ENCODE measurements at regions not wholly inside any gene's neighbourhood (a gene's known extent, or its start where the extent isn't known, plus 50 kb on each side); places are given as distances from the start of the nearest gene placed in this dataset.

DNA sequence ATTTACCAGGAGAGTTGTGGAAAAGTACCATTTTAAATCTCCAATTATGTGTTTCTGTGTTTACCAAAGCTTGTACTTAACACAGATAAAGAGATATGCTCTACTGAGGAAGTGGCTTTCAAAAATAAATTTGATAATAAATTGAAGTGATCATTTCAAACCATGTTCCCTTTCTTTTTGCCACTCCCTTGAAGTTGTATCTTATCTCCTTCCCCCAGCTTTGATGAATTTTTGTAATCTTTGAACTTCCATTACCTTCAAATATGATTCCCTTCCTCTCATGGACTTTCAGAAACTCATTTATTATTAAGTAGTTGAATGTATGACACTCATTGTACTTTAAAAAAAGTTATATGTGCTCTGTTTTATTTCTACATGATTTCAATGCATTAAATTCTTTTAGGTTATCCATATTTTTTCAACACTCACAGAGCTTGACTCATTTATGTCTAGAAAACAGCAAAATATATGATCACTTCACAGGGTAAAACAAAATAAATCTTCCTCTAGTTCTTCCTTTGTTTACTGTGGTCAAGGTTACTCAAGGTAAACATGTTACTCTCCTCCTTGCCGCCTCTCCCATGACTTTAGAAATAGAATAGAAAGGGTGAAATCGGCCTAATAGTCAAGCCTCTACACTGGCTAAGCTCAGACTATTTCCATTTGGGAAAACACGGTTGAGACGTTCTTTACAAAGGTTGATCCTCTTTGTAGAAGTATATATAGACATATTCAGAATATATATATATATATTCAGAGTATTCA lies 251.2 kb upstream of the SPRY2 start:
- TF ChIP-seq, protein P1, sequence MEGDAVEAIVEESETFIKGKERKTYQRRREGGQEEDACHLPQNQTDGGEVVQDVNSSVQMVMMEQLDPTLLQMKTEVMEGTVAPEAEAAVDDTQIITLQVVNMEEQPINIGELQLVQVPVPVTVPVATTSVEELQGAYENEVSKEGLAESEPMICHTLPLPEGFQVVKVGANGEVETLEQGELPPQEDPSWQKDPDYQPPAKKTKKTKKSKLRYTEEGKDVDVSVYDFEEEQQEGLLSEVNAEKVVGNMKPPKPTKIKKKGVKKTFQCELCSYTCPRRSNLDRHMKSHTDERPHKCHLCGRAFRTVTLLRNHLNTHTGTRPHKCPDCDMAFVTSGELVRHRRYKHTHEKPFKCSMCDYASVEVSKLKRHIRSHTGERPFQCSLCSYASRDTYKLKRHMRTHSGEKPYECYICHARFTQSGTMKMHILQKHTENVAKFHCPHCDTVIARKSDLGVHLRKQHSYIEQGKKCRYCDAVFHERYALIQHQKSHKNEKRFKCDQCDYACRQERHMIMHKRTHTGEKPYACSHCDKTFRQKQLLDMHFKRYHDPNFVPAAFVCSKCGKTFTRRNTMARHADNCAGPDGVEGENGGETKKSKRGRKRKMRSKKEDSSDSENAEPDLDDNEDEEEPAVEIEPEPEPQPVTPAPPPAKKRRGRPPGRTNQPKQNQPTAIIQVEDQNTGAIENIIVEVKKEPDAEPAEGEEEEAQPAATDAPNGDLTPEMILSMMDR (IDR thresholded peaks at IDR 0.05) = no peak
- intact Hi-C loops (cut with DNase I) = no loop called here
- H3K9ac ChIP-seq (ENCODE audit: low read depth in 2 of 2, low read length in 2 of 2) = no peak overlapping the region
- no peak overlapping the region for H3K4me3 ChIP-seq
- no peak for DNase-seq
- no peaks in the 10 kb centered on the region for H3K4me1 ChIP-seq
- no peak overlapping the region for H3K27ac ChIP-seq
- no peaks in the 10 kb centered on the region for H3K27me3 ChIP-seq
- no peaks in the 10 kb centered on the region for H3K36me3 ChIP-seq
- H3K9me3 ChIP-seq = no peaks in the 10 kb centered on the region

DNA sequence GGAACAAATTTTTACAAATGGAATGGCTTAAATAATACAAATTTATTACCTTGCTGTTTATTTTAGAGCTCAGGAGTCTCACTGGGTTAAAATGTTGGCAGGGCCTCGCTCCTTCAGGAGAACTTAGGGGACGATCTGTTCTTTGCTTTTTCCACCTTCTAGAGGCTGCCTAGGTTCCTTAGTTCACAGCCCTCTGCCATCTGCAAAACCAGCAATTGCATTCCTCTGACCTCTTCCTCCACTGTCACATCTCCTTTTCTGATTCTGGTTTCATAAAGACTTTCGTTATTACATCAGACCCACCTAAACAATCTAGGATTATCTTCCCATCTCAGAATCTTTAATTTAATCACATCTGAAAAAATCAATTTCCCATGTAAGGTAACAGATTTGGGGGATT lies 249.6 kb upstream of the SPRY2 start:
- Histone ChIP-seq H3K9ac (ENCODE audit: low read depth in 2 of 2, low read length in 2 of 2) (no peak overlapping the region), H3K36me3 (no peaks in the 10 kb centered on the region), H3K4me1 (no peaks in the 10 kb centered on the region), H3K27me3 (no peaks in the 10 kb centered on the region), H3K4me3 (no peak overlapping the region), H3K27ac (no peak overlapping the region), H3K9me3 (no peaks in the 10 kb centered on the region)
- TF ChIP-seq, protein P1 (IDR thresholded peaks at IDR 0.05) = no peak
- DNase-seq = no peak
- intact Hi-C loops (cut with DNase I) = no loop called here

DNA sequence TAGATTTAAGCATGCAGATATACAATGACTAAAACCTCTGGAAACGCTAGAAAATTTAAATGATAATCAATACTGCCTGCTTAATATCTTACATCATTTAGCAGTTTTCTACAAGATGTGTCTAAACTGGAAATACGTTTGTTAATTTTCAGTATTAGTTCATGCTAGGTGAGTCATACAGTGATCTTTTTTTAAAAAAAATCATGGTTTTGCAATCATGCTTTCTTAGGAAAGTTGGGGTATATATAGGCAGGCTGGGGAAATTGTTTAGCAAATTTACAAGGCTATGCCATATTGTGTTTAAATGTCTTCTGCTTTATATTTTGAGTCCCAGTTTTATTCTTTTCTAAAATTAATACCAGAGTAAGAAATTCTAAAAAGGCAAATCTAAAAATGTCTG lies 245.4 kb upstream of the SPRY2 start:
- Histone ChIP-seq H3K27me3 (no peaks in the 10 kb centered on the region), H3K4me1 (no peaks in the 10 kb centered on the region), H3K9ac (ENCODE audit: low read depth in 2 of 2, low read length in 2 of 2) (no peak overlapping the region), H3K4me3 (no peak overlapping the region), H3K9me3 (no peaks in the 10 kb centered on the region), H3K36me3 (no peaks in the 10 kb centered on the region), H3K27ac (no peak overlapping the region)
- no peak for DNase-seq
- intact Hi-C loops (cut with DNase I) = no loop called here
- TF ChIP-seq, protein P1 (IDR thresholded peaks at IDR 0.05) = no peak

DNA sequence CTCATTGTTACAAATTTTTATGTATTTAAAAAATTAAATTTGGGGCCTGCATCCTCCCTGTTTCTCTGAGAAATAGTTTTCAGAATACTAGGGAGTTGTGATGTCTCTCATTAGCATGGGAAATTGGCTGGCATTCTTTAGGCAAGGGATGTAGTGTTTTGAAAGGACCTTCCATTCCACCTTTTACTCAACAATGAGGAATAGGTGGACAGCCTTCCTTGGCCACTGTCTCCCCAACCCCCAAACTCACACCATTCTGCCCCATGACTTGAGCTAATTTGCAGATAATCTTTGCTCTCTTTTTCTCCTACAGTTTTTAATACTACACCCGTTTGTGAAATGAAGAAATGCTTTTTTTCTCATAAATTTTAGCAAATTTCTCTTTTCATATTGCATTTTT lies 244.6 kb upstream of the SPRY2 start:
- Histone ChIP-seq H3K4me1 (no peaks in the 10 kb centered on the region), H3K36me3 (no peaks in the 10 kb centered on the region), H3K27ac (no peak overlapping the region), H3K27me3 (no peaks in the 10 kb centered on the region), H3K9me3 (no peaks in the 10 kb centered on the region), H3K4me3 (no peak overlapping the region), H3K9ac (ENCODE audit: low read depth in 2 of 2, low read length in 2 of 2) (no peak overlapping the region)
- no peak for DNase-seq
- intact Hi-C loops (cut with DNase I) = no loop called here
- TF ChIP-seq, protein P1 (IDR thresholded peaks at IDR 0.05) = no peak

DNA sequence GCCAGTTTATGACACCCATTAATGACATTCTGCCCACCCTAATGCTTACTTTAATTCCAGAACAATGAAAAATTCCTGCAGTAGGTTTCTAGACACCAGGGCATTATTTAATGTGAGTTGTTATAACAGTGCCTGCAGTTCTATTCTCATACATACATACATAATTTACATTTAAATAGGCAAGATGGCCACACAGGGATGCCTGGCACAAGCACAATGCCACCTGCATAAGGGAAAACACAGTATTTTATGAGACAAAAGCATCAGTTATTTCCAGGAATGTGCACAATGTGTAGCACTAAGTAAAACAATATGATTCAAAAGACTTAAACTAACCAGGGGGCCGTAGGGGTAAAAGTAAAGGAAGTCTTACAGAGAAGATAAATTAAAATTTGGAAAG lies 243.9 kb upstream of the SPRY2 start:
- no peaks in the 10 kb centered on the region for H3K36me3 ChIP-seq
- TF ChIP-seq, protein P1 (IDR thresholded peaks at IDR 0.05) = no peak
- no peak overlapping the region for H3K27ac ChIP-seq
- intact Hi-C loops (cut with DNase I) = no loop called here
- H3K4me1 ChIP-seq = no peaks in the 10 kb centered on the region
- H3K9ac ChIP-seq (ENCODE audit: low read depth in 2 of 2, low read length in 2 of 2) = no peak overlapping the region
- no peaks in the 10 kb centered on the region for H3K27me3 ChIP-seq
- H3K9me3 ChIP-seq = no peaks in the 10 kb centered on the region
- no peak for DNase-seq
- H3K4me3 ChIP-seq = no peak overlapping the region

Measured in colonic mucosa (tissue), 4 donors.